Esophagus squamous epithelium (tissue), 5 donors: ENCODE measurements at regions not wholly inside any gene's neighbourhood (a gene's known extent, or its start where the extent isn't known, plus 50 kb on each side); places are given as distances from the start of the nearest gene placed in this dataset.

Experiments used
- DNase-seq: peaks from one replicate; lab custom pipeline; 2025; lab: John Stamatoyannopoulos, UW
- H3K27ac ChIP-seq, 4 donors: fragments of 200-600 bp; sonication (generic); one replicate each; pipeline ENCODE4 v1.5.1; 2016 to 2019; ENCODE audit warnings: mild to moderate bottlenecking in 1 of 4
- H3K27me3 ChIP-seq, 4 donors: fragments of 200-600 bp; sonication (generic); 1 replicate in 3 of 4; 2 replicates in 1 of 4; pipeline versions ENCODE4 v1.5.1 to v1.6.0; 2017 to 2021; ENCODE audit warnings: antibody characterized with exemption in 1 of 4
- H3K36me3 ChIP-seq, 3 donors: fragments of 200-600 bp; sonication (generic); one replicate each; pipeline ENCODE4 v1.5.1; 2016 to 2019
- H3K4me1 ChIP-seq, 3 donors: fragments of 200-600 bp; sonication (generic); one replicate each; pipeline ENCODE4 v1.5.1; 2017 to 2019
- H3K4me3 ChIP-seq, 4 donors: fragments of 200-600 bp; sonication (generic); 1 replicate in 3 of 4; 2 replicates in 1 of 4; pipeline ENCODE4 v1.5.1; 2016 to 2019; ENCODE audit warnings: mild to moderate bottlenecking in 2 of 4, moderate library complexity in 1 of 4
- H3K9me3 ChIP-seq, 3 donors: fragments of 200-600 bp; sonication (generic); one replicate each; pipeline ENCODE4 v1.5.1; 2016 to 2019
- POLR2A ChIP-seq, 4 donors: fragments of 450-650 bp; IDR thresholded peaks; one replicate each; pipeline ENCODE4 v1.6.1; 2017; ENCODE audit warnings: antibody characterized with exemption in 4 of 4, mild to moderate bottlenecking in 4 of 4, moderate library complexity in 3 of 4
- WGBS, 2 donors: methylation state at CpG; one replicate each; pipeline ENCODE4 v1.1.5; 2018; 5-methylcytosine and 5-hydroxymethylcytosine counted together
- intact Hi-C: fragments of 100-400 bp; cut with DNase I; formaldehyde crosslinking; loops from one replicate; pipeline ENCODE4 v1.15.0; 2022
- TF ChIP-seq, protein P1 (sequence below), 6 experiments: fragments of 450-650 bp in 4 of 6; fragments of 200-600 bp in 2 of 6; sonication (generic) in 2 of 6; IDR thresholded peaks; one replicate each; pipeline ENCODE4 v1.5.1; 2016 to 2019; ENCODE audit warnings: antibody characterized with exemption in 6 of 6, mild to moderate bottlenecking in 4 of 6, moderate library complexity in 4 of 6
- donor health status: DM: yes; HTN: yes; CAD: no.

DNA sequence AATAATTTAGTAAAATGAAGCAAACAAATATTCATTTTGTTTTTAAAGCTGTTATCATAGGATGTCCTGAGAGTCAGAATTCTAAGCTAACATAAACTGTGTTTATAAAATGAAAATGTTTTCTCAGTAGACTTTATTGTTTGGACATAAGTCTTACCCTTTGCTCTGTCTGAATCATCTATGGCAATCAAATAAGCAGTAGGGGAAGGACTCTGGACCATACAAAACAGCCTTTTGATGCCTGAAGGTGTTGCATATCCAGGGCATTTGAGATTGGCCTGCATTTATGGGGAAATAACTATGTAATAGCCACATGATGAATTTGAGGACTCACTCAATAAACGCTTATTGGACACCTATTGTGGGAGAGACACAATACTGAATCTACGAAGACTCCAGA, 123.0 kb upstream of the ATP5MC3 start:
- H3K27me3 ChIP-seq: peaks cover 0 to 6% (median 0%) of the 10 kb centered on the region in 4 donors
- no peak overlapping the region for H3K4me3 ChIP-seq
- WGBS, 2 donors: 79 to 83% methylated on average over 2 of the region's 2 CpGs
- no peak for TF ChIP-seq POLR2A (IDR thresholded peaks at IDR 0.05)
- TF ChIP-seq, protein P1, sequence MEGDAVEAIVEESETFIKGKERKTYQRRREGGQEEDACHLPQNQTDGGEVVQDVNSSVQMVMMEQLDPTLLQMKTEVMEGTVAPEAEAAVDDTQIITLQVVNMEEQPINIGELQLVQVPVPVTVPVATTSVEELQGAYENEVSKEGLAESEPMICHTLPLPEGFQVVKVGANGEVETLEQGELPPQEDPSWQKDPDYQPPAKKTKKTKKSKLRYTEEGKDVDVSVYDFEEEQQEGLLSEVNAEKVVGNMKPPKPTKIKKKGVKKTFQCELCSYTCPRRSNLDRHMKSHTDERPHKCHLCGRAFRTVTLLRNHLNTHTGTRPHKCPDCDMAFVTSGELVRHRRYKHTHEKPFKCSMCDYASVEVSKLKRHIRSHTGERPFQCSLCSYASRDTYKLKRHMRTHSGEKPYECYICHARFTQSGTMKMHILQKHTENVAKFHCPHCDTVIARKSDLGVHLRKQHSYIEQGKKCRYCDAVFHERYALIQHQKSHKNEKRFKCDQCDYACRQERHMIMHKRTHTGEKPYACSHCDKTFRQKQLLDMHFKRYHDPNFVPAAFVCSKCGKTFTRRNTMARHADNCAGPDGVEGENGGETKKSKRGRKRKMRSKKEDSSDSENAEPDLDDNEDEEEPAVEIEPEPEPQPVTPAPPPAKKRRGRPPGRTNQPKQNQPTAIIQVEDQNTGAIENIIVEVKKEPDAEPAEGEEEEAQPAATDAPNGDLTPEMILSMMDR (IDR thresholded peaks at IDR 0.05): no peak
- H3K4me1 ChIP-seq: no peaks in the 10 kb centered on the region
- intact Hi-C loops: no loop called here
- no peak overlapping the region for H3K27ac ChIP-seq
- no peak for DNase-seq
- H3K9me3 ChIP-seq: no peaks in the 10 kb centered on the region
- no peaks in the 10 kb centered on the region for H3K36me3 ChIP-seq

DNA sequence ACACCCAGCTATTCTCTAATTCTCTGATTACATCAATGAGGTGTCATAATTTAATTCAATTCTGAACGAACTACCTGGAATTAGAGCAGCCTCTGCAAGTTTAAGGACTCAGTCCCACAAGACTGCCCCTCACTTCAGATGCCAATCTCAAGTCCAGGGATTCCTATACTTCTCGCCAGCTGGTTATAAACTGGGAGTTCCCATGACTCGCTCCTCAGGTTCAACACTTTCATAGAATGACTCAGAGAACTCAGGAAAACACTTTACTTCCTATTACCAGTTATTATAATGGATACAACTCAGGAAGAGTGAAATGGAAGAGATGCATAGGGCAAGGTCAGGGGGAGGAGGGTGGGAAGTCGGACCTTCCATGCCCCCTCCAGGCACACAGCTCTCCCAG, 112.3 kb upstream of the ATP5MC3 start:
- TF ChIP-seq, protein P1 (IDR thresholded peaks at IDR 0.05): no peak
- TF ChIP-seq POLR2A (IDR thresholded peaks at IDR 0.05): no peak
- DNase-seq: no peak
- Histone ChIP-seq H3K4me3 (no peak overlapping the region), H3K9me3 (no peaks in the 10 kb centered on the region), H3K27ac (no peak overlapping the region), H3K4me1 (no peaks in the 10 kb centered on the region), H3K36me3 (no peaks in the 10 kb centered on the region), H3K27me3 (peaks cover 0 to 9% (median 0%) of the 10 kb centered on the region in 4 donors)
- 41 to 43% methylated on average over 3 to 4 of the region's 4 CpGs for WGBS, 2 donors
- intact Hi-C loops: no loop called here

DNA sequence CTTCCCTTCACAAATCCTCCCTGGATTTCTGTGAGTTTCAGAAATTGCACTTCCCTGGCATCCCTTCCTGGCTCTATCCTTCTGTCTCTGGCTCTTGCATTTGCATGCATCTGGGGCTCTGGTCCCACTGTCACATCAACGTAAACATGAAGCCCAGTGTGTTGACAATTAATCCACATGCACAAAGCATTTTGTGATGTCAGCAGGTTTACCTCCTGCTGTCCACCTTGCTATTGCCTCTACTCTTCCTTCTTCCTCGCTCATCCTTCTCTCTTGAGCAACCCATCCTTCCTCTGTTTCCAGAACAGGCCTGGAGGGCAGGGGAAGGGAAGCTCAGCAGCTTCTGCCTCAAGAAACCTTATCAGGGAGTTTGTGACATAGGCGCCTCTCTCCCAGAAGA, 111.7 kb upstream of the ATP5MC3 start:
- intact Hi-C loops: no loop called here
- Histone ChIP-seq H3K9me3 (no peaks in the 10 kb centered on the region), H3K4me1 (no peaks in the 10 kb centered on the region), H3K27me3 (peaks cover 0 to 11% (median 0%) of the 10 kb centered on the region in 4 donors), H3K4me3 (no peak overlapping the region), H3K27ac (no peak overlapping the region), H3K36me3 (no peaks in the 10 kb centered on the region)
- TF ChIP-seq, protein P1 (IDR thresholded peaks at IDR 0.05): no peak
- TF ChIP-seq POLR2A (IDR thresholded peaks at IDR 0.05): no peak
- 65 to 72% methylated on average over 3 of the region's 3 CpGs for WGBS, 2 donors
- DNase-seq: no peak

DNA sequence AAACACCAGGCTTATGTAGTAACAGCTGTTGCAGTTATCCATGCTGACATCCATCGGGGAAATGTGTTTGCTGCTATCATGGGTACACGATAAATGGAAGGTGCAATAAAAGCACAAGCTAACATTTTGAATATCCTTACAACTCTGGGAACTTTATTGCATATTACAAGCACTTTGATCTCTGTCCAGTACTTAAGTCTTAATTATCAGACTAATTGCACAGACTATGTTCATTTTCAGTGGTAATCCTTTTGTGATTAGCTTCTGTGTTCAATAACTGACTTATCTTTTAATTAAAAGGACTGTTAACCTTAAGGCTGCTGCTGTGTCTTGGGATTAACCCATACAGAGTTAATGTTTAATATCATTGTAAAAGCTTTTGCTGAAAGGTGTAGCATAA, 101.4 kb upstream of the ATP5MC3 start:
- intact Hi-C loops: no loop called here
- no peak for TF ChIP-seq POLR2A (IDR thresholded peaks at IDR 0.05)
- TF ChIP-seq, protein P1 (IDR thresholded peaks at IDR 0.05): no peak
- DNase-seq: no peak
- Histone ChIP-seq H3K4me1 (no peaks in the 10 kb centered on the region), H3K4me3 (no peak overlapping the region), H3K27me3 (no peaks in the 10 kb centered on the region), H3K9me3 (no peaks in the 10 kb centered on the region), H3K27ac (no peak overlapping the region), H3K36me3 (no peaks in the 10 kb centered on the region)
- WGBS, 2 donors: 80 to 91% methylated on average over 2 of the region's 2 CpGs

DNA sequence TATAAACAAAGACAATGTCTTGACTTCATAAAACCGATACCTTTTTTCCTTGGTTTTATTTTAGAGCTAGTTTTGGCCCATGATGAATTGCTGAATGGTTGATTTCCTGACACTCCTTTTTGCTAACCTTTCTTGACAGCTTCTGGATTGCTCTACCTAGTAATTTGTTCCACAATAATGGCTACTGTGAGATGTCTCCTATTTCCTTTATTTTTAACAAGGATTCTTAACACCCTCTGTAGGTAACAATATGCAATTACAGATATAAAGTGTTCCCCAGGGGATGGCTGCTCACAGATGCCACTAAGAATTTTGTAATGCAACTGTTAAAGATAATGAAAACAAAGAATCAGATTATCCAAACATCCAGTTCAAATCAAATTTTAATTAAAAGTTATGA, 100.8 kb upstream of the ATP5MC3 start:
- TF ChIP-seq, protein P1 (IDR thresholded peaks at IDR 0.05): peak in 5 of 6 experiments; percentile 16 to 54 (median 29)
- no peak for TF ChIP-seq POLR2A (IDR thresholded peaks at IDR 0.05)
- no peaks in the 10 kb centered on the region for H3K4me1 ChIP-seq
- no peaks in the 10 kb centered on the region for H3K27me3 ChIP-seq
- no peaks in the 10 kb centered on the region for H3K36me3 ChIP-seq
- intact Hi-C loops: no loop called here
- H3K4me3 ChIP-seq: no peak overlapping the region
- no peak for DNase-seq
- 70 to 78% methylated on average over 1 of the region's 1 CpG for WGBS, 2 donors
- H3K27ac ChIP-seq: no peak overlapping the region
- H3K9me3 ChIP-seq: no peaks in the 10 kb centered on the region
